SH-SY5Y (cell line): ENCODE measurements at regions not wholly inside any gene's neighbourhood (a gene's known extent, or its start where the extent isn't known, plus 50 kb on each side); places are given as distances from the start of the nearest gene placed in this dataset.

Experiments used
- GATA2 ChIP-seq: IDR thresholded peaks from 2 replicates; pipeline ENCODE4 v1.6.1; 2011; ENCODE audit warnings: mild to moderate bottlenecking, low read depth, low read length
- GATA3 ChIP-seq: IDR thresholded peaks from 2 replicates; pipeline ENCODE4 v1.6.1; 2011; ENCODE audit warnings: low read depth, mild to moderate bottlenecking, low read length, moderate library complexity

GRCh38 chr1:234697015-234697414, 87.0 kb upstream of the IRF2BP2 start:
- TF ChIP-seq GATA2 (no peak), GATA3 (no peak)

DNA sequence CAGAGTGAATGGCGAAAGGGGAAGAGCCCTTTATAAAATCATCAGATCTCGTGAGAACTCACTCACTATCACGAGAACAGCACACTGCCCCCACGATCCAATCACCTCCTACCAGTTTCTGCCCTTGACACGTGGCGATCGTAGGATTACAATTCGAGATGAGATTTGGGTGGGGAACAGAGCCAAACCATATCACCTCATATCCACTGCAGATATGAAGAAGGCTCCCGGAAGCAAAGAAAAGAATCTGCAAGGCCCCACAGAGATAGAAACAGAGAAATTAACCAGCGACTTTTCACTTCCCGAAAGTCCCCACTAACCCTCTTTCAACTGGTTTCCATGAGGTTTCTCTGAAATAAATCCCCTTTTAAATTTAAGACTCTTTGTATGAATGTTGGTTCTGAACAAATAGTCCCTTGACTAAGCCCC, 86.2 kb upstream of the IRF2BP2 start:
- TF ChIP-seq GATA2 (no peak), GATA3 (no peak)

- TF ChIP-seq GATA2 (no peak), GATA3 (no peak)
Measured at GRCh38 chr1:234694661-234695060, 84.7 kb upstream of the IRF2BP2 start.

DNA sequence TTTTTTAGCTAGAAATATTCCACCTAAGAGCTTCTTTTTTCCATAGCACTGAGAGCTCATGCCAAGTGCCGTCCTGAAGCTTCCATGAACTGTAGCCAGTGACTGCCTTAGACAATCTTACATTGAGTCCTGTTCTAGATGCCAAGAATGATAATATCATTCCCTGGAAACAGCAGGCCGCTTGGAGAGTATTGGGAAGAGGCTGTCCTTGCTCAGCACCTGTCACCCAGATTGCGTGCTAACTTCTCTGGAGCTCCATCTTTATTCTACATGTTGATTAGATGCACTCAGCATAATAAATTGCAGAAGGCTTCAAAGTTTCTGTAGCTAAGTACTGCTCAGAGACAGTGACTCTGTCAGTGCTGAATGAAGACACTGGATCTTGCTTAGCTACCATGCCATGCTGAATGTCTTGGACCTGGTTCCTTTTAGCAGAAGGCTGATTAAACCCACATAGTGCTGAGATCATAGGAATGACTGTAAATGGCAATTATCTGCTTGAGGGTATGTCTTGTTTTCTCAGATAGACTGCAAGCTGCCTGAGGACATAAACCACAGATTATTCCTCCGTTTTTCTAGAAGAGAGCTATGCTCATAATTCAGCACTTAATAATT, 83.1 kb upstream of the IRF2BP2 start:
- TF ChIP-seq GATA2 (no peak), GATA3 (no peak)

DNA sequence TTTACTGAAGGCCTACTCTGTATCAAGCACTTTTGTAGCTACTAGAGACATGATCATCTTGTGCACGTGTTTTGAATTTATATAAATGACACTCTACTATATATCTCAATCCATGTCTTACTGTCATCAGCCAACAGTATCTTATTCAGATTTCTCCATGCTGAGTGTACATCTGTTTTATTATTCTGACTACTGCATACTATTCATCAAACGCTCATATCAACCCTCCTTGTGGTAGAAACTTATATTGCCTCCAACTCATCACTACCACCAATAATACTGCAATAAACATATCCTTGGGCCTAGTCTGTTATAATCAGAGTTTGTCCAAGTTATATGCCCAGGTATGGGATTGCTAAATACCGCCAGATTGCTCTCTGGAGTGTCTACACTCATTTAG, 81.6 kb upstream of the IRF2BP2 start:
- TF ChIP-seq GATA3, result no peak
- TF ChIP-seq GATA2, result no peak

DNA sequence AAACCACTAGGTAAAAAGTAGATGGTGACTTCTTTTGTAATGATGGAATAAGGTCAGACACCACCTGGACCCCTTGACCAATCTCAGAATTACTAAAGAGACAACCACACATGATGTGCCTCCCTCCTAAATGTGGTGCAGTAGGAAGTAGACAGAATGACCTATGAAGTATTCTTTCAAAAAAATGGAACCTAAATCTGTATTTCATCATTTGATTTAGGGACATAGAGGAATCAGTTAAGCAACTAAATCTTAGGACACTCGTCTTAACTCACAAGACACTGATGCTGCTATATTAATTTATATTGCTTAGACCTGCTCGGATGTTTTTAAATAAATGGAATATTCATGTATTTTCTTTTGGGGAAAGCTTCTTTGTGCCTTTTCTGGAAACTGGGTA, 80.9 kb upstream of the IRF2BP2 start:
- no peak for TF ChIP-seq GATA3
- TF ChIP-seq GATA2, result no peak

- TF ChIP-seq GATA2 (no peak), GATA3 (no peak)
Measured at GRCh38 chr1:234689236-234689635, 79.3 kb upstream of the IRF2BP2 start.

- TF ChIP-seq GATA2, result no peak
- TF ChIP-seq GATA3, result no peak
Measured at GRCh38 chr1:234687011-234687410, 77.0 kb upstream of the IRF2BP2 start.

DNA sequence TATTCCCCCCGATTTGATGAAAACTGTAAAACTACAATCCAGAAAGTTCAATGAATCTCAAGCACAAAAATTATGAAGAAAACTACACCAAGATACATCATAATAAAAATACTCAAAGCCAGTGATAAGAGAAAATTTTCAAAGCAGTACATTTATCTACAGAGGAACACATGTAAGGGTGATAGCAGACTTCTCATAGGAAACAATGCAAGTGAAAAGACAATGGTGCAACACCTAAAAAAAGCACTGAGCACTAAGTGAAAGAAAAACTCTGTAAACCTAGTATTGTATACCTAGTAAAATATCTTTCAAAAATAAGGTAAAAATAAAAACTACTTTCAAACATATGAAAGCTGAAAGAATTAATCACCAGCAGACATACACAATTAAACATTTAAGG, 76.1 kb upstream of the IRF2BP2 start:
- TF ChIP-seq GATA2 (no peak), GATA3 (no peak)

GRCh38 chr1:234684856-234685255, 74.9 kb upstream of the IRF2BP2 start:
- no peak for TF ChIP-seq GATA2
- no peak for TF ChIP-seq GATA3

DNA sequence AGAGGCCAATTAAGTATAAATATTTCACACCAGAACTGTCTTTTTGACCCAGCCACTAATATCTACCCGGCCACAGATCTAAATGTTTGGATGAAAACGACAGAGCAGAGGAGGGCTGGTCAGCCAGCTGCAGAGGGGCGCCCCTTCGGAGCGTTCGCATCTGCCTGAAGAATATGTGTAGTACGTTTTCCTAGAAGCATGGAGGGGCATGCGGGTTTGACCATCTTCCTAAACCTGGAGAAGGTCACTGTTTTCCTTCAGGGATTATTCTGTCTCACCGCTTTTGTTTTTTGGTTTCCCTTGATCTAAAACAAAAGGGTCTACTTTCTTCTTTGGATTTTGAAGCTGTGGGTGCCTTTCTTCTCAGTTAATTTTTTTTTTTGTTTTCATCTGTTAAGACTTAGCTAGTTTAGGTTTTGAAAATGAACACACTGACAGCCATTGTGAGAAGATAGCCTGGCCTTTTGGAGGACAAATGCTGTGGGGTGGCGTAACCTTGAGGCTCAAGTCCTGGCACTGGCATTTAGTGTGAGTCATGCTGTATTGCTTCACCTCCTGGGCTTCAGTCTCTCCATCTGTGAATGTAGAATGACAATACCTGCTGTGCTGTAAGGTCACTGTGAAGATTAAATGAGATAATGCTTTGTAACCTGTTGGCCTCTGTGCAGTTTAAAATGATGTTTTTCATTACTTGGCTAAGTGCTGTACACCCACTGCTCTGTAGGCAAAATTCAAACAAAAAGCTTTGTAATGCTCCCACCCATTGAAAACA, 74.1 kb upstream of the IRF2BP2 start:
- TF ChIP-seq GATA3 (no peak), GATA2 (no peak)

- no peak for TF ChIP-seq GATA2
- TF ChIP-seq GATA3, result no peak
Measured at GRCh38 chr1:234683127-234683860, 73.3 kb upstream of the IRF2BP2 start.

- no peak for TF ChIP-seq GATA3
- TF ChIP-seq GATA2, result no peak
Measured at GRCh38 chr1:234681990-234682389, 72.0 kb upstream of the IRF2BP2 start.

GRCh38 chr1:234681065-234681464, 71.1 kb upstream of the IRF2BP2 start:
- TF ChIP-seq GATA3, result no peak
- TF ChIP-seq GATA2, result no peak
